ENCODE measurements at regions not wholly inside any gene's neighbourhood (a gene's known extent, or its start where the extent isn't known, plus 50 kb on each side); places are given as distances from the start of the nearest gene placed in this dataset.

- H2AFZ ChIP-seq = no peak overlapping the region
- no peaks in the 10 kb centered on the region for H4K20me1 ChIP-seq (ENCODE audit: insufficient read depth, poor library complexity, severe bottlenecking)
- no peaks in the 10 kb centered on the region for H3K9me2 ChIP-seq (replicated peaks; ENCODE audit: insufficient read depth)
- H3K27me3 ChIP-seq = no peaks in the 10 kb centered on the region
- H3K4me2 ChIP-seq = no peak overlapping the region
- no peak overlapping the region for H3K27ac ChIP-seq
- no peaks in the 10 kb centered on the region for H3K36me3 ChIP-seq (replicated peaks; ENCODE audit: insufficient read depth, low read depth)
- no peak overlapping the region for H3K4me3 ChIP-seq
- TF ChIP-seq, protein P1, sequence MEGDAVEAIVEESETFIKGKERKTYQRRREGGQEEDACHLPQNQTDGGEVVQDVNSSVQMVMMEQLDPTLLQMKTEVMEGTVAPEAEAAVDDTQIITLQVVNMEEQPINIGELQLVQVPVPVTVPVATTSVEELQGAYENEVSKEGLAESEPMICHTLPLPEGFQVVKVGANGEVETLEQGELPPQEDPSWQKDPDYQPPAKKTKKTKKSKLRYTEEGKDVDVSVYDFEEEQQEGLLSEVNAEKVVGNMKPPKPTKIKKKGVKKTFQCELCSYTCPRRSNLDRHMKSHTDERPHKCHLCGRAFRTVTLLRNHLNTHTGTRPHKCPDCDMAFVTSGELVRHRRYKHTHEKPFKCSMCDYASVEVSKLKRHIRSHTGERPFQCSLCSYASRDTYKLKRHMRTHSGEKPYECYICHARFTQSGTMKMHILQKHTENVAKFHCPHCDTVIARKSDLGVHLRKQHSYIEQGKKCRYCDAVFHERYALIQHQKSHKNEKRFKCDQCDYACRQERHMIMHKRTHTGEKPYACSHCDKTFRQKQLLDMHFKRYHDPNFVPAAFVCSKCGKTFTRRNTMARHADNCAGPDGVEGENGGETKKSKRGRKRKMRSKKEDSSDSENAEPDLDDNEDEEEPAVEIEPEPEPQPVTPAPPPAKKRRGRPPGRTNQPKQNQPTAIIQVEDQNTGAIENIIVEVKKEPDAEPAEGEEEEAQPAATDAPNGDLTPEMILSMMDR (IDR thresholded peaks at IDR 0.05; ENCODE audit: poor library complexity) = no peak
- no peak for TF ChIP-seq EZH2 (IDR thresholded peaks at IDR 0.05; ENCODE audit: borderline replicate concordance)
- TF ChIP-seq EZH2phosphoT487 (IDR thresholded peaks at IDR 0.05; ENCODE audit: low read depth, severe bottlenecking, unreplicated experiment) = no peak
- 89% methylated on average over 2 of the region's 2 CpGs for WGBS (ENCODE audit: low lambda C conversion rate, missing lambda C conversion rate)
- DNase-seq (ENCODE audit: low spot score) = no peak
- no peaks in the 10 kb centered on the region for H3K9me3 ChIP-seq (ENCODE audit: low read depth)
- no peaks in the 10 kb centered on the region for H3K4me1 ChIP-seq (ENCODE audit: insufficient read depth)
- no peaks in the 10 kb centered on the region for H3K79me2 ChIP-seq
These were observed 253.7 kb downstream of the SNAPC1 start for GRCh38 chr14:62015945-62016344.

GRCh38 chr14:62017651-62018230 is 255.5 kb downstream of the SNAPC1 start:
- DNase-seq (ENCODE audit: low spot score) = no peak
- Histone ChIP-seq H3K4me3 (no peak overlapping the region), H3K9me3 (ENCODE audit: low read depth) (no peaks in the 10 kb centered on the region), H3K9me2 (replicated peaks; ENCODE audit: insufficient read depth) (no peaks in the 10 kb centered on the region), H3K27ac (no peak overlapping the region), H3K4me2 (no peak overlapping the region), H3K4me1 (ENCODE audit: insufficient read depth) (no peaks in the 10 kb centered on the region), H3K27me3 (no peaks in the 10 kb centered on the region), H2AFZ (no peak overlapping the region), H4K20me1 (ENCODE audit: insufficient read depth, poor library complexity, severe bottlenecking) (no peaks in the 10 kb centered on the region), H3K36me3 (replicated peaks; ENCODE audit: insufficient read depth, low read depth) (no peaks in the 10 kb centered on the region), H3K79me2 (no peaks in the 10 kb centered on the region)
- WGBS (ENCODE audit: low lambda C conversion rate, missing lambda C conversion rate) = 85% methylated on average over 7 of the region's 7 CpGs
- TF ChIP-seq EZH2 (IDR thresholded peaks at IDR 0.05; ENCODE audit: borderline replicate concordance) (no peak), EZH2phosphoT487 (IDR thresholded peaks at IDR 0.05; ENCODE audit: low read depth, severe bottlenecking, unreplicated experiment) (no peak)
- TF ChIP-seq, protein P1 (IDR thresholded peaks at IDR 0.05; ENCODE audit: poor library complexity) = no peak

DNA sequence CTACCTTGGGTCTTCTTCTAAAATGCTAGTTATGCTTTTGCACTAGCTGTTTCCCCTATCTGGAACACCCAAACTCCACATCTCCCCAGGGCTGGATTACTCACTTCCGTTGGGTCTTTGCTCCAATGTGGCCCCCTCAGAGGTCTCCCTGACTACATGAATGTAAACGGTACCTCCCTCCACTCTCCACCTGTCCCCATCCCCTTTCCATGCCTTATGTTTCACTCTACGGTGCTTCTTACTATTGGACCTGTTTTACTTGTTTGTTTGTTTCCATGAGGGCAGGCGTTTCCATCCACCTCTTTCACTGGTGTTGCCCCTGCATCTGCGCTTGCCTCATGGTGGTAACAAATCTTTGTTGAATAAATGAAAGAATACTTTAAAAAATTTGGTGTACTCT is 256.4 kb downstream of the SNAPC1 start:
- no peaks in the 10 kb centered on the region for H3K27me3 ChIP-seq
- H3K4me2 ChIP-seq = no peak overlapping the region
- 89% methylated on average over 5 of the region's 5 CpGs for WGBS (ENCODE audit: low lambda C conversion rate, missing lambda C conversion rate)
- H3K9me2 ChIP-seq (replicated peaks; ENCODE audit: insufficient read depth) = no peaks in the 10 kb centered on the region
- no peaks in the 10 kb centered on the region for H3K36me3 ChIP-seq (replicated peaks; ENCODE audit: insufficient read depth, low read depth)
- no peak for DNase-seq (ENCODE audit: low spot score)
- TF ChIP-seq EZH2 (IDR thresholded peaks at IDR 0.05; ENCODE audit: borderline replicate concordance) = no peak
- H4K20me1 ChIP-seq (ENCODE audit: insufficient read depth, poor library complexity, severe bottlenecking) = no peaks in the 10 kb centered on the region
- H3K4me3 ChIP-seq = no peak overlapping the region
- H3K9me3 ChIP-seq (ENCODE audit: low read depth) = no peaks in the 10 kb centered on the region
- no peaks in the 10 kb centered on the region for H3K79me2 ChIP-seq
- H3K4me1 ChIP-seq (ENCODE audit: insufficient read depth) = no peaks in the 10 kb centered on the region
- H3K27ac ChIP-seq = no peak overlapping the region
- H2AFZ ChIP-seq = no peak overlapping the region

GRCh38 chr14:62027958-62028357 is 265.7 kb downstream of the SNAPC1 start:
- no peak overlapping the region for H2AFZ ChIP-seq
- no peak overlapping the region for H3K27ac ChIP-seq
- 50% methylated on average over 2 of the region's 2 CpGs for WGBS (ENCODE audit: low lambda C conversion rate, missing lambda C conversion rate)
- no peak for TF ChIP-seq EZH2phosphoT487 (IDR thresholded peaks at IDR 0.05; ENCODE audit: low read depth, severe bottlenecking, unreplicated experiment)
- H3K9me3 ChIP-seq (ENCODE audit: low read depth) = no peaks in the 10 kb centered on the region
- H3K4me1 ChIP-seq (ENCODE audit: insufficient read depth) = no peaks in the 10 kb centered on the region
- H3K79me2 ChIP-seq = no peaks in the 10 kb centered on the region
- H3K27me3 ChIP-seq = no peaks in the 10 kb centered on the region
- no peaks in the 10 kb centered on the region for H3K36me3 ChIP-seq (replicated peaks; ENCODE audit: insufficient read depth, low read depth)
- H3K4me3 ChIP-seq = no peak overlapping the region
- no peaks in the 10 kb centered on the region for H4K20me1 ChIP-seq (ENCODE audit: insufficient read depth, poor library complexity, severe bottlenecking)
- no peak for DNase-seq (ENCODE audit: low spot score)
- no peaks in the 10 kb centered on the region for H3K9me2 ChIP-seq (replicated peaks; ENCODE audit: insufficient read depth)
- no peak overlapping the region for H3K4me2 ChIP-seq

All from hepatocyte (in vitro differentiated cells).